ENCODE measurements at regions not wholly inside any gene's neighbourhood (a gene's known extent, or its start where the extent isn't known, plus 50 kb on each side); places are given as distances from the start of the nearest gene placed in this dataset.

- no peak for TF ChIP-seq CTCF (IDR thresholded peaks at IDR 0.05)
- no peak for TF ChIP-seq POLR2A (IDR thresholded peaks at IDR 0.05)
- no peak for TF ChIP-seq POLR2AphosphoS5 (IDR thresholded peaks at IDR 0.05)
These were observed 1501.8 kb downstream of the AACS start for GRCh38 chr12:126567016-126567415.

Measured in prostate gland (tissue), 2 donors.